ENCODE measurements at regions not wholly inside any gene's neighbourhood (a gene's known extent, or its start where the extent isn't known, plus 50 kb on each side); places are given as distances from the start of the nearest gene placed in this dataset.
A peak's percentile ranks its signal among the peaks of the same experiment; 100 is the strongest.

DNA sequence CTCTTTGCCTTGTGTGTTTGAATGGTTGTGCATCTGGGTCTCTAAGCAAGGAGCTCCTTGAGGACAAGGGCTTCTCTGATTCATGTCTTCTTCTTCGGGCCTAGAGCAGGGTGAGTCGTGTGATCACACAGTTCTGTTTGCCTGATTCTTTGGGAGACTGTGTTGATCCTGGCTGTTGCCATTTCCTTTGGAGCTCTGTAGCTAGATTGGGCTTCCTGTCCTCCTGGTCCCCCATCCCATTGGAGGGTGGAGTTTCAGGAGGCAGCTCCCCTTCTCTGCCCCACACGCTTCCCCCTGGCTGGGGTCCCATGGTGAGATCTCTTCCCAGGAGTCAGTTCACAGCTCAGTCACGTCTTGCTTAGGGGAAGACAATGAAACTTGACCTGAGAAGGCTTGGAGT lies 92.8 kb downstream of the TRIB2 start:
- ChIA-PET CTCF (interaction anchor here (0.8 to 1.3 kb wide), 3 partner anchors 14 to 92 kb away, joined by 3 to 4 read pairs (median 3); partner anchors contain the start of gene TRIB2), POLR2A (no interaction called here)
- no peaks in the 10 kb centered on the region for H3K27me3 ChIP-seq (ENCODE audit: control insufficient read depth in 2 of 2, insufficient read depth in 2 of 2, low read length in 2 of 2)
- intact Hi-C loops (cut with micrococcal nuclease) (no loop called here), dilution Hi-C loops (cut with MboI; ENCODE audit: extremely low pct_ligation_motif_present, low sequenced_read_pairs) (no loop called here)
- DNase-seq (ENCODE audit: low read depth, low spot score) (peak; percentile 74), FAIRE-seq (peak; percentile 26)
- no peaks in the 10 kb centered on the region for H4K20me1 ChIP-seq (replicated peaks; ENCODE audit: control insufficient read depth, extremely low read depth, insufficient read depth, low read length)
- peaks cover 14% of the 10 kb centered on the region for H3K4me1 ChIP-seq (ENCODE audit: control insufficient read depth, extremely low read depth, insufficient read depth, low read length)
- no peak overlapping the region for H3K27ac ChIP-seq (ENCODE audit: insufficient read depth, low read depth, low read length)
- no peaks in the 10 kb centered on the region for H3K9me3 ChIP-seq (replicated peaks; ENCODE audit: control insufficient read depth, insufficient read depth, low read length)
- no peaks in the 10 kb centered on the region for H3K9me1 ChIP-seq (replicated peaks; ENCODE audit: control insufficient read depth, extremely low read depth, insufficient read depth, low read length)
- peak overlapping the region; percentile 21 for H2AFZ ChIP-seq (ENCODE audit: low read depth, low read length)
- no TSS peak for BruUV-seq (replicated peaks)
- no peak overlapping the region for H3K4me3 ChIP-seq (replicated peaks in 1 of 3; ENCODE audit: insufficient read depth in 1 of 3, low read depth in 1 of 3, low read length in 3 of 3)
- no peaks in the 10 kb centered on the region for H3K36me3 ChIP-seq (ENCODE audit: control insufficient read depth in 2 of 2, extremely low read depth in 1 of 2, insufficient read depth in 2 of 2, low read length in 2 of 2)
- no peaks in the 10 kb centered on the region for H3K79me2 ChIP-seq (ENCODE audit: control insufficient read depth, insufficient read depth, low read length)
- TF ChIP-seq JUN (IDR thresholded peaks at IDR 0.05; ENCODE audit: borderline replicate concordance, insufficient read depth, insufficient read length, low read depth) (no peak), POLR2AphosphoS5 (IDR thresholded peaks at IDR 0.05; ENCODE audit: insufficient read depth, low read depth, low read length) (no peak), FOS (IDR thresholded peaks at IDR 0.05; ENCODE audit: borderline replicate concordance, insufficient read depth, low read length) (no peak), MYC (IDR thresholded peaks at IDR 0.05; ENCODE audit: low read depth, low read length) (no peak), EZH2 (IDR thresholded peaks at IDR 0.05; ENCODE audit: borderline replicate concordance, low read depth, low read length, severe bottlenecking) (no peak), POLR2A (IDR thresholded peaks at IDR 0.05; ENCODE audit: low read depth, low read length) (no peak), GATA2 (IDR thresholded peaks at IDR 0.05; ENCODE audit: insufficient read depth, insufficient read length, low read depth, low read length) (no peak)
- TF ChIP-seq, protein P1, sequence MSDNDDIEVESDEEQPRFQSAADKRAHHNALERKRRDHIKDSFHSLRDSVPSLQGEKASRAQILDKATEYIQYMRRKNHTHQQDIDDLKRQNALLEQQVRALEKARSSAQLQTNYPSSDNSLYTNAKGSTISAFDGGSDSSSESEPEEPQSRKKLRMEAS (IDR thresholded peaks at IDR 0.05; ENCODE audit: insufficient read depth, insufficient read length): no peak
- TF ChIP-seq, protein P2, sequence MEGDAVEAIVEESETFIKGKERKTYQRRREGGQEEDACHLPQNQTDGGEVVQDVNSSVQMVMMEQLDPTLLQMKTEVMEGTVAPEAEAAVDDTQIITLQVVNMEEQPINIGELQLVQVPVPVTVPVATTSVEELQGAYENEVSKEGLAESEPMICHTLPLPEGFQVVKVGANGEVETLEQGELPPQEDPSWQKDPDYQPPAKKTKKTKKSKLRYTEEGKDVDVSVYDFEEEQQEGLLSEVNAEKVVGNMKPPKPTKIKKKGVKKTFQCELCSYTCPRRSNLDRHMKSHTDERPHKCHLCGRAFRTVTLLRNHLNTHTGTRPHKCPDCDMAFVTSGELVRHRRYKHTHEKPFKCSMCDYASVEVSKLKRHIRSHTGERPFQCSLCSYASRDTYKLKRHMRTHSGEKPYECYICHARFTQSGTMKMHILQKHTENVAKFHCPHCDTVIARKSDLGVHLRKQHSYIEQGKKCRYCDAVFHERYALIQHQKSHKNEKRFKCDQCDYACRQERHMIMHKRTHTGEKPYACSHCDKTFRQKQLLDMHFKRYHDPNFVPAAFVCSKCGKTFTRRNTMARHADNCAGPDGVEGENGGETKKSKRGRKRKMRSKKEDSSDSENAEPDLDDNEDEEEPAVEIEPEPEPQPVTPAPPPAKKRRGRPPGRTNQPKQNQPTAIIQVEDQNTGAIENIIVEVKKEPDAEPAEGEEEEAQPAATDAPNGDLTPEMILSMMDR (IDR thresholded peaks at IDR 0.05; ENCODE audit: extremely low read depth in 1 of 2, insufficient read depth in 1 of 2, low read depth in 1 of 2, low read length in 2 of 2): no peak
- H3K9ac ChIP-seq (replicated peaks; ENCODE audit: extremely low read depth, insufficient read depth, low read length): no peak overlapping the region
- no peak overlapping the region for H3K4me2 ChIP-seq (ENCODE audit: insufficient read depth, low read length)

Data from endothelial cell of umbilical vein (primary cell).